Lower leg skin (tissue), 3 donors: ENCODE measurements at regions not wholly inside any gene's neighbourhood (a gene's known extent, or its start where the extent isn't known, plus 50 kb on each side); places are given as distances from the start of the nearest gene placed in this dataset.

ENCODE experiments used
- CTCF ChIP-seq, 3 donors: fragments of 450-650 bp; IDR thresholded peaks; one replicate each; pipeline ENCODE4 v1.5.1; 2016; ENCODE audit warnings: antibody characterized with exemption in 3 of 3, mild to moderate bottlenecking in 3 of 3, moderate library complexity in 2 of 3
- POLR2A ChIP-seq, 2 donors: fragments of 450-650 bp; IDR thresholded peaks; one replicate each; pipeline ENCODE4 v1.6.1; 2016 to 2017; ENCODE audit warnings: antibody characterized with exemption in 2 of 2, mild to moderate bottlenecking in 1 of 2, moderate library complexity in 1 of 2

GRCh38 chr2:140136366-140136765, 1356.2 kb upstream of the NXPH2 start:
- no peak for TF ChIP-seq CTCF (IDR thresholded peaks at IDR 0.05)
- TF ChIP-seq POLR2A (IDR thresholded peaks at IDR 0.05) = no peak
